CD4-positive, alpha-beta T cell treated with Interleukin-10 for 1 hour (primary cell): ENCODE measurements at regions not wholly inside any gene's neighbourhood (a gene's known extent, or its start where the extent isn't known, plus 50 kb on each side); places are given as distances from the start of the nearest gene placed in this dataset.

Experiments
- DNase-seq: peaks from one replicate; pipeline ENCODE4 v3.0.0-alpha.2; 2020

DNA sequence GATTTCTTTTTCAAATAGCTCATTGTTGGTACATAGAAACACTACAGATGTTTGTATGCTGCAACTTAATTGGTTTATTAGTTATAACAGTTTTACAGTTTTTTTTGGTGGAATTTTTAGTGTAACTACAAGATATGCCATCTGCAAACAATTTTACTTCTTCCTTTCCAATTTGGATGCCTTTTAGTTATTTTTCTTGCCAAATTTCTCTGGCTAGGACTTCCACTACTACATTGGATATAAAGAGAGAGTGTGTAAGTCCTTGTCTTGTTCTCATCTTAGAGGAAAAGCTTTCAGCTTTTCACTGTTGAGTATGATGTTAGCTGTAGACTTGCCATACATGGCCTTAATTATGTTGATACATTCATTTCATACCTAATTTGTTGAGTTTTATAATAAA is 143.6 kb upstream of the EOMES start:
- DNase-seq: no peak

DNA sequence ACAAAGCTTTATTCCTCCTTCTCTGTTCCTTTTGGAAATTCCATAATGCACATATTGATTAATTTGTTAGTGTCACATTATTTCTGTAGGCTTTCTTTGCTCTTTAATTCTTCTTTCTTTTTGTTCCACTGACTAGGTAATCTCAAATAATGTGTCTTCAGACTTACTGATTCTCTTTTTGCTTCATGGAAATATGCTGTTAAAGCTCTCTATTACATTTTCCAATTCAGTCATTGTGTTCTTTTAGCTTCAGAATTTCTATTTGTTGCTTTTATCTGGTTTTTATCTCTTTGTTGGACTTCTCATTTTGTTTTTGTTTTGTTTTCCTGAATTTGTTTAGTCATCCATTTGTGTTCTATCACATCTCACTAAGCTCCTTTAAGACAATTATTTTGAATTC is 147.0 kb upstream of the EOMES start:
- DNase-seq: no peak

DNA sequence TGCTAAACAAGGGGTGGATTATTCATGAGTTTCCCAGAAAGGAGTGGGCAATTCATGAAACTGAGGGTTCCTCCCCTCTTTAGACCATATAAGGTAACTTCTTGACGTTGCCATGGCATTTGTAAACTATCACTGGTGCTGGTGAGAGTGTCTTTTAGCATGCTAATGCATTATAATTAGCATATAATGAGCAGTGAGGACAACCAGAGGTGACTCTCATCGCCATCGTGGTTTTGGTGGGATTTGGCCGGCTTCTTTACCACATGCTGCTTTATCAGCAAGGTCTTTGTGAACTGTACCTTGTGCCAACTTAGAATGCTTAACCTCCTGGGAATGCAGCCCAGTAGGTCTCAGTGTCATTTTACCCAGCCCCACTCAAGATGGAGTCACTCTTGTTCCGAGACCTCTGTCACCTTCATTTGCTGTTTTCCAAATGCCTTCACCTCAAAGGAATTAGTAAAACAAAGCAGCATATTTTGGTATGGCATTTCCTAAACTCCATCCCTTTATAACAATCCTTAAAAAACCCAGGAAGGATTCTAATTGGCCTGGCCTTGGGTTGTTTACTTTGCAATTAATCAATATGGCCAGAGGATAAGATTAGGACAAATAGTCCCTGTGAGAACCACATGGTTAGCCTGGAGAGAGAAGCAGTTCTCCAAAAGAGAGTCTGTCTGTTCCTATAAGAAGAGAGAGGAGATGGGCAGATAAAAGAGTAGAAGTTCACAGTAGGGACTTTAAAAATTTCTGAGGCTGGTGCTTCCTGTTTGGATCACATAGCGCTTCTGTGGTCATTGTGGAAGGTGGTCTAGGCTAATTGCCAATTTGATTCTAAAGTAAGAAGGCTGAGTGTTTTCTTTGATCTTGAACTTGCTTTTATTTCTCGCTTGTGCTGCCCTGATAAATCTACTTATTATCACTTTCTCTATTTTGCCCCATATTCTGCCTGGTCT is 155.2 kb upstream of the EOMES start:
- peak; percentile 18 for DNase-seq

DNA sequence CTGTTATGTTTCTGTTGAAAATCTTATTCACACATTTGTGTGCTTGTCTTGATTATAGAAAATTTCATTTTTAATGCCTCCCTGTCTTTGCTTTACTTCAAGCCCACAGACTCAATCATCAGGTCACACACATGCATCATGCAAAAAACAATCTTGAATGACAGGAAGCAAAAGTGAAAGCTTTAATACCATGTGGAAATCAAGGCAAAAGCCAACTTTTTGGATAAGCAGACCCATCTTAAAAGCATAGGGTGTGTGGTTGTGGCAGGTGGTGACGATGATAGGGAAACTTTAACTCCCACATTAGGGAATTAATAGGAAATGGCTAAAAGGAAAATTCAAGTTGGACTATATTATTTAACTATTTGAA is 155.9 kb upstream of the EOMES start:
- DNase-seq: no peak

DNA sequence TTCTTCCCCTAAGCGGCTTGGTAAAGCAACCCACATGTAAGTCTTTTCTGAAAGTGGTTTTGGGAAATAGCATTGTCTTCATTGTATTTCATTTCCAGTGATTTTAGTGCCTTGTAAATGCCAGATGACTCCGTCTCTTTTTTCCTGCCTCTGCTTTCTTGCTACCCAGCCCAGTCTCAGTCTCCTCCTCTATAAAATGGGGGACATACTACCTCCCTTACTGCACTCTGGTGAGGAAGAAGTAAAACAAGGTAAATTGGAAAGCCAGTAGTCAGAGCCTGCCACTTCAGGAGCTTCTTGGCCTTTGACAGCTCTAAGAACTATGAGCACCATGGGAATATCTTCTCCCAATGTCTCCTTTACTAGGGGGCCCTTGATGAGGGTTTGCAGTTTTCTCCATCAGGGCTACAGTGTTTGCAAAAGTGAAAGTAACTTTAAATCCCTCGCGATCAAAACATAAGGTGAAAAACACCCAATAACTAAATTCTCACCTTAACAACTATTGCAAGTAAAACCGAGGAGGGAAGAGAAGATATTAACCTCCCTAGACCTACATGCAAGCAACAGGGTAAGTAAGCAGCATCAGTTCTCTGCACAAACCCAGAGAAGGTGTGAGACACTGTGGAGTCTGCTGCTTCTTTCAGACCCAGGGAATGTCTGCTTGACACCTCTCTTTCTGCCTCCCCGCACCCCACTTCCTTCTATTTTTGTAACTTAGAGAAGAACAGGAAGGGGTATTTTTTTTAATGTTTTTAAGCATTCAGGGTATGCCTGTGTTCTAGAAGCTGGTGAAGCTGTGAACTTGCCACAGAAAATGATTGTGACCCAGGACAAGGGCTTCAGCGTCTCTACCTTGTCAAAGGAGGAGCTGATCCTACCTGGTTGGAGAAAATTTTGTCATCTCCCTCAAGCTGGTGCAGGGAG is 159.1 kb upstream of the EOMES start:
- peak; percentile 69 for DNase-seq

DNA sequence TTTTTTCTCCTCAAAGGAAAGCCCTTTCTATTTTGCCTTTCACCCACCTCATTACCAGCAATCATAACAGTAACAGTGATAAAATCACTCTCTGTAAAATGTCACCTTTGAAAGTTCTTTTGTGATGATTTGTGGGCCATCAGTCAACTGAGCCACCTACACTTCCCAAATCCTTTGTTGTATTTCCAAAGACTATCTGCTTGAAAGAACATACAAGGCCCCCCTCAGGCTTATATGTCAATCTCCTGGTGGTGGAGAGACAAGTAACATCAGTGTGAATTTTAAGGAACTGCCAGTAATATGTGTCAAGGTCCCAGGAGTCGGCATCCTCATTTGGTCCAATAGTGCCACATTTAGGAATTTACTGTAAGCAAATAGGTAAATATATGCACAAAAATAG is 161.1 kb upstream of the EOMES start:
- DNase-seq: no peak

DNA sequence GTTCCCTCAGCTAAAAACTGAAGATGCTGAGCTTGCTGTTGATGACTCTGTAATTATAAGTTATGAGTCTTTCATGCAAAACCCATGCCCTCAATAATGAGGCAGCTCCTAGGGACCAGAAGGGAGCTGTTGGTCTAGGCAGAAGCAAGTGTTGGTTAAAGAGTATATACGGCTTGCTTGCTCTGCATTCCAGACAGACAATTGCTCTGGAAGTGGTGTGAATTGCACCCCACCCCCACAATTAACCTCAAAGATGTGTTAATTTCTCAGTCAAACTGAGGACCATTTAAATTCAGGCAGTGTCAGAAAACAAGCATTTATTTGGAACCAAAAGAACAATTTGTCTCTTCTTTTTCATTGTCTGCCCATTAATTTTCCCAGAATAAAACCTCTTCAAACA is 163.5 kb upstream of the EOMES start:
- no peak for DNase-seq

DNA sequence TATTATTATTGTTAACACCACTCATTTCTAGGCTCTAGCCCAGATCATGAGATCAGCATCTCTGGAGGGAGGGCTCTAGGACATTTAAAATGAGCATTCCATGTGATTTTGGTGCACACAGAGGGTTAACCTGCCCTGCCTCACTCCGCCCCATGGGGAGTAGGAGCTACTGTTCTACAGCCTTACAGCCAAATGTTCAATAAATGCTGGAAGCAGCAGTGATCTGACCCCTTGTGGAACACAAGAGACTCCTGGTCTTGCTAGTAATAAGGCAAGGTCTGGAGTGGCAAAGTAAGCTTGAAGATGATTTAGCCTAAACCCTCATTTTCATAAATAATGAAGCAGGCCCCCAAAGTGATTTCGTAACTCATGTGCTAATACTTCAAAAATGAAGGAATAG is 166.4 kb upstream of the EOMES start:
- DNase-seq: no peak

DNA sequence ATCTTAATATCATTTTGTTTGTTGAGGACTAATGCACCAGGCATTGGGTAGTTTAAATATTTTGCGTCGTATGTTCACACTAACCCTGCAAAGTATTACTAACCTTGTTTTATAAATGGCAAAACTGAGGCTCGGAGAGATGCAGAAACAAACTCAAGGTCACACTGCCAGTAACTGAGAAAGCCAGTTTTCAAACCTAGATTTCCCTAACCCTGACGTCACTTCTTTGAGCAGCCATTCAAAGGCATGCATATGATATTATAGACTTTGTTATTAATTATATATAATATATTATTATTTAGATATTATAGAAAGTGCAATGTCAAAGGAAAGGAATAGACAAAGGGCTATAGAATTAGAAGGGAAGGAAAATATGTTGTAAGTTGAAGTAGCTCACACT is 167.6 kb upstream of the EOMES start:
- DNase-seq: no peak

DNA sequence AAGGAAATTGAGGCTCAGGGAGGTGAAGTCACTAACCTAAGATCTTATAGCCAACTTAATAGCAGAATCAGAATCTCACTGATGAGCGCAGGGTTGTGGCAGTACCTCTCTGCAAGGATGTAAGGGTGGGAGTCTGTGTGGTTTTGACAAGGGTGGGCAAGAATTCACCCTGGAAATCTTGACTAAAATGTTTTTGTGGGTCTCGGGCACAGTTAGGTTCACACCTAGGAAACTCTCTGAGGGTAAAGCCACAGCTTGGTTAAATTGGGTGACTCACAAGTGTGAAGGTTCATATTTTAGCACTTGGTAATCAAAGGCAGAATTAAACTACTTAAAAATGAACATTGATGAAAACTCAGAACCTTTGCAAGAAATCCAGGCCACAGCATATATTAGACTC is 178.2 kb upstream of the EOMES start:
- DNase-seq: peak; percentile 56

DNA sequence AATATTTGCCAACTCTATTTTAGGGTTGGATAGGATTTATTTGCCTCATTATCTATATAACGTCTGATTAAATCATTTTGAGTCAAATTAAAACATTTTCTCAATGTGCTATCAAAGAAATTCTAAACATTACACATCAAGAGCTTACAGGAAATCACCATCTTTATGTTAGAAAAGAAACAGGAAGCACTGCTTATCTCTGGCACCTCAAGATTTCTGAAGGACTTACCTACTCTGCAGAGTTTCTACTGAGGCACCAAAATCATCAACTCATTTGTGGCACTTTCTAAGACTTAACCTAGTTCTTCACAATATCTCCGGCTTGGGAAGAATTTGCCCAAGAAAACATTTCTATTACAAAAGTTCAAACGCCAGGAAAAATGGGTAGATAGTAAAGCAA is 181.3 kb upstream of the EOMES start:
- DNase-seq: peak; percentile 29

DNA sequence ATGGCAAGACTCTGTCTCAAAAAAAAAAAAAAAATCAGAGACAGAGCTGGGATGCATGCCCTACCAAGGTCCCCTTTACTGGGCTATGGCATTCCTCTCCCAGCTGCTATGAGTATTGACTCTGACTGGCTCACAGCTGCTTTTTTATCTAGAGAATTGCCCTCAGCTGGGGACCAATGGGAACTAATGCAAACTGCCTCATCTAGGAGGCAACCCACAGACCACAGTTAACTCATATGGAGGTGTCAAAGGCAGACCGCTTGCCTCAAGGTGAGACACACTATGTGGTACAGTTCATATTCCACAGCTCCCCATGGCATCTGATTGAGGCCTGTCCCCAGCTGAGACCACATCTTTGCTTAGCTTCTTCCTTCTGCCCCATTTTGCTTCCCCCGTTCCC is 183.5 kb upstream of the EOMES start:
- peak; percentile 45 for DNase-seq

DNA sequence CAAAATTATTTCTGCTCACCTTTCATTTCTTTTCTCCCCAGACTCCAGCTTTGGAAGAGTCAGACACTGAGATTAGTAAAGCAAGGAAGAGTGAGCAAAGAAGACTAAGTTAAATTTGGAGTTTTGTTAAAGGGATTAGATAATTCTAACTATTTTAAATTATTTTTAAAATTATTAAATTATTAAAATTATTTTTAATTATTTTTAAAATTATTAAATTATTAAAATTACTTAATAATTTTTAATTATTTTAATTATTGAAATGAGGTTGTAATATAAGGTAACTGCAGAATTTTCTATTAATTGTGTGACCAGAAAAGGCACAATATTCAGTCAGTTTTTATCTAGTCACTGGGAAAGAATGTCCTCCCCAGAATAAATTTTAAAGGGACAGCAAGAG is 185.0 kb upstream of the EOMES start:
- no peak for DNase-seq

DNA sequence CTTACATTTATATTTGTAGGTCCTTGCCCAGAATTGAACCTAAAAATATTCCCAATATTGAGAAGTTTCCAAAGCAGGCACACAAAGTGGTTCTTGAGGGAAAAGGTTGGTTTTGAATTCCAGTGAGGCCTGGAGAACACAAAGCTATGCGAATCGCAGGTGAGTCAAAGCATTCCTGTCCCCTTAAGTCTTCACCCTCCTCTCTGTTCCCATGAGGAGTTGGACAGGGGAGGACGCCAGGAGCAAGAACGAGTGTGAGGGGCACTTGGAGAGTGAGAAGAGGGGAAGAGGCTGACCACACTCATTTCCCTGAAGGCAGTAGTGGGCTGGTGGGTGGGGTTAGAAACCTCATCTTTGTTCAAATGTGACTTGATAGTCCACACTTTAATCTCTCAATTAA is 185.8 kb upstream of the EOMES start:
- DNase-seq: no peak

DNA sequence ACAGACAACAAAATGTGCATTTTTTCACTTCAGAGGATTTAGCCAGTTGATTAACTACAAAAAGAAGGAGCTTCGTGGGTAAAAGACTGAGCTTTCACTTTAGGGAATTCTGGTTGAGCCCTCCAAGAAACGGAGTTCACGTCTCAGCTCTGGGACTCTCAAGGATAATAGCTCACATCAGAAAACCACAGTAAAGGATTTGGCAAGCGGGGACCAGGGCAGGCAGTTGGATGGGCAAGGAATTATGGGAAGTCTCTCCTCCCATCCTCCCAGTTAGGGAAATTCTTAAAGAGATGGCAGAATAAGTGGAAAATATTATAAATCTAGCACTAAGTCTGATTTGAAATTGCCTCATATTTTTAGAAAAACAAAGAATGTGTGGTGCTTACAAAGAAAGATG is 188.3 kb upstream of the EOMES start:
- DNase-seq: no peak

DNA sequence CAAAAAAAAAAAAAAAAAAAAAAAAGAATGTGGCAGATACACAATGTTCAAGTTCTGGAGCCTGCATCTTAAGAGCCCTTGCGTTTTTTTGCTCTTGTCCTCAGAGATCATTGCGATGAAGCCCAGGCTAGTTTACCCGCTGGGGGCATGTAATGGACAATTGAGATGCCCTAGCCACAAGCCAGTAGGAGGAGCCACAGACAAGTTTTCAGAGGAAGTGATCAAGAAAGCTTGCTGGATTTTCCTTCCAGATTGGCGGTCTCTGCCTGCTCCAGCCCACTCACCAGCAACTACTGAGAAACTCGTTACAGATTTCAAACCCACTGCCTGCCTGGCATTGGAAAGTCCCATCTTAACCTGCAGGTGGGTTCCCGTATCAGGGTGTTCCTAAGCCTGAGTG is 192.1 kb upstream of the EOMES start:
- no peak for DNase-seq

DNA sequence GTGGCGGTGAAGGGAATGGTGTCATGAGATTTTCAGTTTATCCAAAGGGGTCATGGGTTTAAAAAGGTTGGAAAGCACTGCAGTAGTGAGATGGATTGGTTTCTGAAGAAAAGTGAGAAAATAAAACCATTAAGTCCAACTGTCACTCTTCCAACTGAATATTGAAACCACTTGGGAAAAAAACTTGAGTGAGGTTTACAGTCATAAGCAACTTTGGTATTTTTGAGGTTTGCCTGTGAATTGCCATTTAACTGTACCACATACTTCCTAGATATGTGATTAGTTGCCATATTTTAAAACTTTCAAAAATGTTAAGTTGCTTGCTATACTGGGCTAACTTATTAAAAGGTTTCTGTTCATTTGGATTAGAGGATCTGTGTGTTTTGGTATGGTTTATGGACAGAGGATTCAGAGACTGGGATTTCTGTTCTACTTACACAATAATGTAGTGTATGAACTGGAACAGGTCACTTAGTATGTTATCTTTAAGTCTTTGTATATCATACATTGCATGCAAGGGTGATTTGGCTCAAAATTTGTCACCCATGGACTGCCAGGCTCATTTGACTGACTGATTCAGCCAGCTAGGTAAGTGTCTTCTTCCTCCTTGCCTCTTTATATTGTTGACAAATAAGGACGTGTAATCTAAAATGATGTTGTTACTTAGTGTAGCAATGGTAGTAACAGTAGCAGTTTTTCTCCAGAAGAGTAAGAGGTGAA is 201.4 kb upstream of the EOMES start:
- no peak for DNase-seq

DNA sequence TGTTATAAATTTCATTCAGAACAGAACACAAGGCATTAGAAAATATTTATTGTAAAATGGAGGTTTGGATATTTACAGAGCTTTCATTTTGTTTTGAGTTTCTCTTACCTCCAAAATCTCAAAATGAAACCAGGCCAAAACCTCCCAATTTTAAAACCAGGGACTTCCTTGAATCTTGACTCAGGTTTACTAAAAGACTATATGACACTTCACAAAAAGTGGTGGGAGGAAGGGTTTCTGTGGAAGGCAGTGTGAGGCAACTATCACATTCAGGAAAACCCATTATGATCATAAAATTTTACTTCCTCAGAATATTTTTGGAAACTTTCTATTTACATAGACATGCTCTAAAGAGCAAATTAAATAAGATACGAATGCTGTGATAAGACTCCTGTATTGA is 205.8 kb upstream of the EOMES start:
- DNase-seq: no peak

DNA sequence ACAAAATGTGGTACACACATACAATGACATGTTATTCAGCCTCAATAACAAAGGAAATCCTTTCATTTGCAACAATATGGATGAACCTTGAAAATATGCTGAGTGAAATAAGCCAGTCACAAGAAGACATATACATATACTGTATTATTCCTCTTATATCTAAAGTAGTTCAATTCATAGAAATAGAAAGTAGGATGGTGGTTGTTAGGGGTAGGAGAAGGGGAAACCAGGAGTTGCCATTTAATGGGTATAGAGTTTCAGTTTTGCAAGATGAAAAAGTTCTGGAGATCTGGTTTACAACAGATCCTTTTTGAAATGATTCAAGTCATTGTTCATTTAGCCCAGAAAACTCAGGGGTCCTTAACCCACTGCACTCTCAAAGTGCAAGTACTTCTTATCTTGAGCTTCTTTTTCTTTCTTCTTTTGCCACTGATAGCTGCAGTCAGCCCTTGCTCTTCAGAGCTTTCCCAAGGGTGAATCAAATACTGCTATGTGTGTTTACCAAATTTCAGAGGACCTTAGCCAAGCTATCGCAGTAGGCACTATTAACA is 208.0 kb upstream of the EOMES start:
- DNase-seq: no peak

DNA sequence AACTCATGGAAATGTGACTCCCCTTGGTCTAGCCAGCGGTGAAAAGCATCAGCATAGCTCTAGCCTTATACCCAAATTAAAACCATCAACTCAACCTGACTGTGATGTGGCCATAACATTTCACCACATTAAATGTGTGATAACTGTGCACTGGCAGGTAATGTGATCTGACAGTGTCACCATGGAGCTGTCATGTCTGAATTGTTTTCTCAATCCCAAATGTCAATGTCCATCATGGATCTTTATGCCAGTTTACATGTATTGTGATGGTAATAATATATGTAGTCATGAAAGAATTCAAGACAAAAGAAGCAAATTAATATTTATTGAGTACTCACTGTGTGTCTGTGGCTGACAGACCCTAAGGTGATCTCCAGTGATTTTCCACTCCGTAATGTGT is 213.4 kb upstream of the EOMES start:
- no peak for DNase-seq

DNA sequence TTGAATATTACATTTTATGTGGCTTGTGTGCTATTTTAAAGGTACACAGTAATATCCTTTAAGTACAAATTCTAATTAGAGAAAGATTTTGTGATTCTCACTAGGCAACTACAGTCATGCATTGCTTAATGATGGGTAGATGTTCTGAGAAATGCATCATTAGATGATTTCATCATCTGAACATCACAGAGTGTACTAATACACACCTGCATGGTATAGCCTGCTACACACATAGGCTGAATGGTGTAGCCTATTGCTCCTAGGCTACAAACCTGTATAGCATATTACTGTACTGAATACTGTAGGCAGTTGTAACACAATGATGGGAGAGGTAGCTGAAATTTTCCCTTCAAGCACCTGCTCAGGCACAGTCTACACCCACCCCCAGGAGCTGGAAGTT is 217.4 kb upstream of the EOMES start:
- no peak for DNase-seq

DNA sequence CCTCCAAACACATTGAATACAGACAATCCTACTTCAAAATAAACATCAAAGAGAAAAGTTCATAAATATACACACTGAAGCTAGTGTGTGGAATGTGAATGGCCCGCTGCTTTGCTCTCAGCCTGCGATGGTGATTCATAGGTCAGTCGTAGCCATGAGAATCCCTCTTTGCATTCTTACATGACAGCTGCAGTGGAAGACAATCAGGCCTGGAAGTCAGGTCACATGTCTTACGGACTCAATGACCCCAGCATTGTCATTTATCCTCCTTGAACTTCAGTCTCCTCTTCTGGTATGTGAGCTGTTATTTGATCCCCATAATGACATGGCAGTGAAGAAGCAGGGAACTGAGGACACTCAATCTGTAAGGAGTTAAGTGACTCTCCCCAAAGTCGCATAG is 217.8 kb upstream of the EOMES start:
- DNase-seq: no peak

DNA sequence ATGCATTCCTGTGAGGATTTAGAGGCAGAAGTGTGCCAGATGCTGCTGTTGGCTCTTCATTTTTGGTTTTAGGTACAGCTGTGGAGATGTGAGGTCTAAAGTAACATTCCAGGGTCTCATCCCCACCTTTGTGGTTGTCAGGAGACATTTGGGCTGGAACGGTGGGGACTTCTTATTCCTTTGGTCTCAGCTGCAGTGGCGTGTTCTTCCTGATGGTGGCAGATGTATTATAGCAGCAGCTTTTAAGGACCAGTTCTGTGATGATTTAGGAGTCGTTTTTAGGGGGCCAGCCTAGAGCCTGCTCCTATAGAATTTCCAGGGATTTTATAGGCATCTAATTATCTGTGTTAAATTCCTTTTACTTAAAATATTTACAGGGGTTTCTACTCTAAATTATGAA is 221.0 kb upstream of the EOMES start:
- no peak for DNase-seq
